ENCODE measurements at regions not wholly inside any gene's neighbourhood (a gene's known extent, or its start where the extent isn't known, plus 50 kb on each side); places are given as distances from the start of the nearest gene placed in this dataset.

- Histone ChIP-seq H3K14ac (replicated peaks; ENCODE audit: low read depth, low read length) (no peak overlapping the region), H3K9me3 (ENCODE audit: control insufficient read depth, insufficient read depth, low read length) (peaks cover 3% of the 10 kb centered on the region; the same call in 1 of the 2 replicates), H2AFZ (replicated peaks; ENCODE audit: low read length, poor library complexity) (no peak overlapping the region), H2BK15ac (ENCODE audit: low read depth, low read length) (no peak overlapping the region), H4K5ac (ENCODE audit: low read depth, low read length) (no peak overlapping the region), H3K9ac (ENCODE audit: low read depth, low read length) (no peak overlapping the region), H3K18ac (ENCODE audit: low read depth, low read length) (no peak overlapping the region), H2BK5ac (ENCODE audit: low read depth, low read length, poor library complexity, severe bottlenecking) (no peak overlapping the region), H4K91ac (ENCODE audit: insufficient read depth, low read depth, low read length) (no peak overlapping the region), H4K20me1 (ENCODE audit: insufficient read depth, low read length) (no peaks in the 10 kb centered on the region), H2BK120ac (ENCODE audit: low read depth, low read length) (no peak overlapping the region), H3K36me3 (ENCODE audit: control insufficient read depth, insufficient read depth, low read length) (no peaks in the 10 kb centered on the region), H3K4me1 (ENCODE audit: control insufficient read depth, insufficient read depth, low read length) (no peaks in the 10 kb centered on the region), H3K79me1 (ENCODE audit: low read depth in 1 of 2, low read length in 2 of 2) (no peaks in the 10 kb centered on the region), H2BK20ac (ENCODE audit: low read depth, low read length) (no peak overlapping the region), H2AK5ac (ENCODE audit: low read depth, low read length) (no peak overlapping the region), H3K27ac (ENCODE audit: insufficient read depth, low read length) (no peak overlapping the region), H4K8ac (ENCODE audit: low read depth in 2 of 2, low read length in 2 of 2) (no peak overlapping the region), H3K4me2 (ENCODE audit: low read depth, low read length) (no peak overlapping the region), H3K56ac (ENCODE audit: extremely low read depth, insufficient read depth, low read length) (no peak overlapping the region), H2AK9ac (replicated peaks; ENCODE audit: low read depth, low read length, poor library complexity) (no peak overlapping the region), H3K23ac (ENCODE audit: low read depth, low read length) (no peak overlapping the region), H3K9me1 (ENCODE audit: insufficient read depth, low read length) (no peaks in the 10 kb centered on the region), H3K27me3 (ENCODE audit: control insufficient read depth, insufficient read depth, low read length) (peaks cover 3% of the 10 kb centered on the region; the same call in 1 of the 2 replicates), H3K4me3 (ENCODE audit: insufficient read depth, low read depth, low read length) (no peak overlapping the region), H3K4ac (ENCODE audit: low read depth, low read length) (no peak overlapping the region)
- ATAC-seq (ENCODE audit: low read depth), result no peak
- 17% methylated on average over 1 of the region's 3 CpGs; no CpG with 5 or more reads in 1 of the 2 experiments for WGBS, 2 experiments (ENCODE audit: extremely low coverage in 2 of 2, insufficient read length in 1 of 2)
- in situ Hi-C loops (cut with MboI; ENCODE audit: low sequenced_read_pairs), result no loop called here
- ChIA-PET POLR2A (ENCODE audit: unreplicated experiment) (no interaction called here), CTCF (no interaction called here)
- BruUV-seq (replicated peaks), result no TSS peak
- intact Hi-C loops (cut with micrococcal nuclease), result no loop called here
- TF ChIP-seq NFE2L2 (IDR thresholded peaks at IDR 0.05; ENCODE audit: low read depth, low read length), result no peak
- TF ChIP-seq MAFK (IDR thresholded peaks at IDR 0.05; ENCODE audit: low read depth, low read length), result no peak
- no peak for TF ChIP-seq CEBPB (IDR thresholded peaks at IDR 0.05; ENCODE audit: low read depth, low read length)
- no peak for TF ChIP-seq CHD1 (IDR thresholded peaks at IDR 0.05; ENCODE audit: low read depth, low read length)
- TF ChIP-seq, protein P1, sequence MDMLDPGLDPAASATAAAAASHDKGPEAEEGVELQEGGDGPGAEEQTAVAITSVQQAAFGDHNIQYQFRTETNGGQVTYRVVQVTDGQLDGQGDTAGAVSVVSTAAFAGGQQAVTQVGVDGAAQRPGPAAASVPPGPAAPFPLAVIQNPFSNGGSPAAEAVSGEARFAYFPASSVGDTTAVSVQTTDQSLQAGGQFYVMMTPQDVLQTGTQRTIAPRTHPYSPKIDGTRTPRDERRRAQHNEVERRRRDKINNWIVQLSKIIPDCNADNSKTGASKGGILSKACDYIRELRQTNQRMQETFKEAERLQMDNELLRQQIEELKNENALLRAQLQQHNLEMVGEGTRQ (IDR thresholded peaks at IDR 0.05; ENCODE audit: low read depth, low read length), result no peak
- no peak for TF ChIP-seq POLR2A (IDR thresholded peaks at IDR 0.05; ENCODE audit: low read depth, low read length)
- no peak for TF ChIP-seq BHLHE40 (IDR thresholded peaks at IDR 0.05; ENCODE audit: low read depth, low read length)
- no peak for TF ChIP-seq CTCF (conservative IDR thresholded peaks at IDR 0.05; ENCODE audit: low read depth, low read length)
- no peak for TF ChIP-seq SMC3 (IDR thresholded peaks at IDR 0.05; ENCODE audit: low read depth, low read length)
- TF ChIP-seq RAD21 (IDR thresholded peaks at IDR 0.05; ENCODE audit: low read length), result no peak
- no peak for TF ChIP-seq MXI1 (IDR thresholded peaks at IDR 0.05; ENCODE audit: borderline replicate concordance, low read depth, low read length)
- no peak for TF ChIP-seq FOS (IDR thresholded peaks at IDR 0.05; ENCODE audit: low read depth, low read length)
- no peak for TF ChIP-seq RFX5 (IDR thresholded peaks at IDR 0.05; ENCODE audit: low read depth, low read length)
- TF ChIP-seq, protein P2, sequence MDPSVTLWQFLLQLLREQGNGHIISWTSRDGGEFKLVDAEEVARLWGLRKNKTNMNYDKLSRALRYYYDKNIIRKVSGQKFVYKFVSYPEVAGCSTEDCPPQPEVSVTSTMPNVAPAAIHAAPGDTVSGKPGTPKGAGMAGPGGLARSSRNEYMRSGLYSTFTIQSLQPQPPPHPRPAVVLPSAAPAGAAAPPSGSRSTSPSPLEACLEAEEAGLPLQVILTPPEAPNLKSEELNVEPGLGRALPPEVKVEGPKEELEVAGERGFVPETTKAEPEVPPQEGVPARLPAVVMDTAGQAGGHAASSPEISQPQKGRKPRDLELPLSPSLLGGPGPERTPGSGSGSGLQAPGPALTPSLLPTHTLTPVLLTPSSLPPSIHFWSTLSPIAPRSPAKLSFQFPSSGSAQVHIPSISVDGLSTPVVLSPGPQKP (IDR thresholded peaks at IDR 0.05; ENCODE audit: borderline replicate concordance, low read depth, low read length), result no peak
- no peak for TF ChIP-seq RCOR1 (IDR thresholded peaks at IDR 0.05; ENCODE audit: insufficient replicate concordance, low read length)
- no peak for TF ChIP-seq MAZ (IDR thresholded peaks at IDR 0.05; ENCODE audit: borderline replicate concordance, low read depth, low read length)
- no peak for DNase-seq
- dilution Hi-C loops (cut with HindIII; ENCODE audit: low sequenced_read_pairs, unreplicated experiment), result no loop called here
Observed at GRCh38 chr13:47801555-47801954, 199.5 kb downstream of the SUCLA2 start.
